ENCODE measurements at regions not wholly inside any gene's neighbourhood (a gene's known extent, or its start where the extent isn't known, plus 50 kb on each side); places are given as distances from the start of the nearest gene placed in this dataset.

DNA sequence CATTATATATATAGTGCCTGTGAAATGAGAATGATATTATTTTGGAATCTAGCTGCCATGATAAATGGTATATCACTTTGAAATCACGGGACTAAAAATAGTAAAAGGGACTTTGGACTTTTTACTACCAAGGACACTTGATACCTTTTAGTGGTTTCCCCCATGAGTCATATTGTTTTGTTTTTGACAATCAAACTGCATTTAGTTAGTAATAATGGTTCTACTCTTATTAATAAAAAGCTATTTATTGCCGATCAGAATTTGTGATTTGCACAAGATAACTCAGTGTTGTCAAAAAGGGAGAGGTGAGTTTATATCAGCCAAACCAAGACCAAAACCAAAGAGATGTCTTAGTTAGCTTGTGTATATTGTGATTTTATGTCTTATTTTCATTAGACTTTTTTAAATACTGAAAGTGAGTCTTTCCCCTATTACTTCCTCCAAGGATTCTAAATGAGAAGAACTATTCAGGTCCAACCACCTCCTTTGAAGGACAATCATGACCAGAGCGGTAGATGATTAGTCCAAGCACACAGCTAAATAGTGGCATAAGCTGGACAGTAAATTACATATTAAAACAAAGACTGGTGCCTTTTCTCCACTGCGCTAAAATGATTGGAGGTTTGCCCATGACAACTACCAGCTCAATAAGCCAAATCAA, 281.7 kb upstream of the ESRRG start:
- TF ChIP-seq POLR2AphosphoS5 (IDR thresholded peaks at IDR 0.05): no peak
- TF ChIP-seq, protein P1, sequence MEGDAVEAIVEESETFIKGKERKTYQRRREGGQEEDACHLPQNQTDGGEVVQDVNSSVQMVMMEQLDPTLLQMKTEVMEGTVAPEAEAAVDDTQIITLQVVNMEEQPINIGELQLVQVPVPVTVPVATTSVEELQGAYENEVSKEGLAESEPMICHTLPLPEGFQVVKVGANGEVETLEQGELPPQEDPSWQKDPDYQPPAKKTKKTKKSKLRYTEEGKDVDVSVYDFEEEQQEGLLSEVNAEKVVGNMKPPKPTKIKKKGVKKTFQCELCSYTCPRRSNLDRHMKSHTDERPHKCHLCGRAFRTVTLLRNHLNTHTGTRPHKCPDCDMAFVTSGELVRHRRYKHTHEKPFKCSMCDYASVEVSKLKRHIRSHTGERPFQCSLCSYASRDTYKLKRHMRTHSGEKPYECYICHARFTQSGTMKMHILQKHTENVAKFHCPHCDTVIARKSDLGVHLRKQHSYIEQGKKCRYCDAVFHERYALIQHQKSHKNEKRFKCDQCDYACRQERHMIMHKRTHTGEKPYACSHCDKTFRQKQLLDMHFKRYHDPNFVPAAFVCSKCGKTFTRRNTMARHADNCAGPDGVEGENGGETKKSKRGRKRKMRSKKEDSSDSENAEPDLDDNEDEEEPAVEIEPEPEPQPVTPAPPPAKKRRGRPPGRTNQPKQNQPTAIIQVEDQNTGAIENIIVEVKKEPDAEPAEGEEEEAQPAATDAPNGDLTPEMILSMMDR (IDR thresholded peaks at IDR 0.05): no peak
- TF ChIP-seq POLR2A (IDR thresholded peaks at IDR 0.05): no peak
